MM.1S (cell line): ENCODE measurements at regions not wholly inside any gene's neighbourhood (a gene's known extent, or its start where the extent isn't known, plus 50 kb on each side); places are given as distances from the start of the nearest gene placed in this dataset.
"Not testable (repeated sequence)": the region's sequence is repeated elsewhere in the genome, so short reads cannot be mapped to it uniquely, and the experiment has no call there.

Experiments used
- EZH2phosphoT487 ChIP-seq: fragments of 300-600 bp; sonication (generic); IDR thresholded peaks from 2 replicates; pipeline ENCODE4 v1.6.1; 2018; ENCODE audit warnings: antibody characterized with exemption, low read length
- TF ChIP-seq, protein P1 (sequence below): fragments of 300-600 bp; sonication (generic); IDR thresholded peaks from 2 replicates; pipeline ENCODE4 v1.5.1; 2016; ENCODE audit warnings: antibody characterized with exemption, low read length, mixed read lengths

- TF ChIP-seq, protein P1, sequence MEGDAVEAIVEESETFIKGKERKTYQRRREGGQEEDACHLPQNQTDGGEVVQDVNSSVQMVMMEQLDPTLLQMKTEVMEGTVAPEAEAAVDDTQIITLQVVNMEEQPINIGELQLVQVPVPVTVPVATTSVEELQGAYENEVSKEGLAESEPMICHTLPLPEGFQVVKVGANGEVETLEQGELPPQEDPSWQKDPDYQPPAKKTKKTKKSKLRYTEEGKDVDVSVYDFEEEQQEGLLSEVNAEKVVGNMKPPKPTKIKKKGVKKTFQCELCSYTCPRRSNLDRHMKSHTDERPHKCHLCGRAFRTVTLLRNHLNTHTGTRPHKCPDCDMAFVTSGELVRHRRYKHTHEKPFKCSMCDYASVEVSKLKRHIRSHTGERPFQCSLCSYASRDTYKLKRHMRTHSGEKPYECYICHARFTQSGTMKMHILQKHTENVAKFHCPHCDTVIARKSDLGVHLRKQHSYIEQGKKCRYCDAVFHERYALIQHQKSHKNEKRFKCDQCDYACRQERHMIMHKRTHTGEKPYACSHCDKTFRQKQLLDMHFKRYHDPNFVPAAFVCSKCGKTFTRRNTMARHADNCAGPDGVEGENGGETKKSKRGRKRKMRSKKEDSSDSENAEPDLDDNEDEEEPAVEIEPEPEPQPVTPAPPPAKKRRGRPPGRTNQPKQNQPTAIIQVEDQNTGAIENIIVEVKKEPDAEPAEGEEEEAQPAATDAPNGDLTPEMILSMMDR = not testable (repeated sequence)
- TF ChIP-seq EZH2phosphoT487 = not testable (repeated sequence)
These were observed 99.1 kb downstream of the TMEM121 start for GRCh38 chr14:105625448-105625847.
